Type B pancreatic cell (in vitro differentiated cells): ENCODE measurements at regions not wholly inside any gene's neighbourhood (a gene's known extent, or its start where the extent isn't known, plus 50 kb on each side); places are given as distances from the start of the nearest gene placed in this dataset.

Experiments
- DNase-seq: peaks from one replicate; pipeline ENCODE4 v3.0.0; 2021; ENCODE audit warnings: mixed read lengths; ENCODE audit not compliant: unreplicated experiment; ENCODE audit errors: extremely low spot score
- H3K27ac Mint-ChIP-seq: 2 replicates; pipeline ENCODE4 v1.8.0; 2021; ENCODE audit warnings: mild to moderate bottlenecking, mixed read lengths
- H3K27me3 Mint-ChIP-seq: 2 replicates; pipeline ENCODE4 v1.8.0; 2021; ENCODE audit warnings: mixed read lengths
- H3K36me3 Mint-ChIP-seq: 2 replicates; pipeline ENCODE4 v1.8.0; 2021; ENCODE audit warnings: mixed read lengths
- H3K4me1 Mint-ChIP-seq: one replicate; pipeline ENCODE4 v1.8.0; 2021; ENCODE audit warnings: mixed read lengths; ENCODE audit not compliant: unreplicated experiment
- H3K4me3 Mint-ChIP-seq: 2 replicates; pipeline ENCODE4 v1.8.0; 2021; ENCODE audit warnings: mild to moderate bottlenecking, mixed read lengths
- H3K9me3 Mint-ChIP-seq: 2 replicates; pipeline ENCODE4 v1.8.0; 2021; ENCODE audit warnings: mixed read lengths
- CTCF ChIP-seq: fragments of 200-600 bp; sonication (generic); conservative IDR thresholded peaks from 2 replicates; pipeline ENCODE4 v1.5.0; 2021; ENCODE audit warnings: antibody characterized with exemption, mild to moderate bottlenecking

- H3K36me3 Mint-ChIP-seq, result no peaks in the 10 kb centered on the region
- H3K9me3 Mint-ChIP-seq, result no peaks in the 10 kb centered on the region
- no peak overlapping the region for H3K27ac Mint-ChIP-seq
- TF ChIP-seq CTCF, result no peak
- H3K27me3 Mint-ChIP-seq, result peaks cover 11% of the 10 kb centered on the region
- no peak for DNase-seq
- H3K4me3 Mint-ChIP-seq, result no peak overlapping the region
- H3K4me1 Mint-ChIP-seq, result no peaks in the 10 kb centered on the region
Measured at GRCh38 chr5:5066276-5067186, 73.6 kb upstream of the ADAMTS16 start.

GRCh38 chr5:5069851-5070250 is 70.3 kb upstream of the ADAMTS16 start:
- Mint-ChIP-seq H3K36me3 (no peaks in the 10 kb centered on the region), H3K27me3 (peaks cover 19% of the 10 kb centered on the region), H3K27ac (no peak overlapping the region), H3K9me3 (no peaks in the 10 kb centered on the region), H3K4me3 (no peak overlapping the region), H3K4me1 (no peaks in the 10 kb centered on the region)
- TF ChIP-seq CTCF, result no peak
- DNase-seq, result no peak

- Mint-ChIP-seq H3K36me3 (no peaks in the 10 kb centered on the region), H3K27me3 (peaks cover 19% of the 10 kb centered on the region), H3K4me1 (no peaks in the 10 kb centered on the region), H3K27ac (no peak overlapping the region), H3K4me3 (no peak overlapping the region), H3K9me3 (no peaks in the 10 kb centered on the region)
- no peak for TF ChIP-seq CTCF
- no peak for DNase-seq
Measured at GRCh38 chr5:5071554-5071953, 68.6 kb upstream of the ADAMTS16 start.

- no peaks in the 10 kb centered on the region for H3K9me3 Mint-ChIP-seq
Measured at GRCh38 chr5:5077236-5077635, 62.9 kb upstream of the ADAMTS16 start.

More at GRCh38 chr5:5077236-5077635, 62.9 kb upstream of the ADAMTS16 start:
- Mint-ChIP-seq H3K4me1 (peaks cover 10% of the 10 kb centered on the region), H3K27ac (no peak overlapping the region), H3K4me3 (no peak overlapping the region), H3K27me3 (peaks cover 6% of the 10 kb centered on the region), H3K36me3 (no peaks in the 10 kb centered on the region)
- TF ChIP-seq CTCF, result no peak
- DNase-seq, result no peak
